GM12865 (cell line): ENCODE measurements at regions not wholly inside any gene's neighbourhood (a gene's known extent, or its start where the extent isn't known, plus 50 kb on each side); places are given as distances from the start of the nearest gene placed in this dataset.

ENCODE experiments used
- DNase-seq: peaks from one replicate; pipeline ENCODE4 v3.0.0; 2010; ENCODE audit warnings: low read depth
- H3K4me3 ChIP-seq: 2 replicates; pipeline ENCODE4 v1.5.1; 2011; ENCODE audit warnings: mild to moderate bottlenecking, low read depth, low read length, control low read depth
- TF ChIP-seq, protein P1 (sequence below): IDR thresholded peaks from 2 replicates; pipeline ENCODE4 v1.5.1; 2011; ENCODE audit warnings: low read length, control low read depth, low read depth, inconsistent platforms; ENCODE audit not compliant: insufficient read depth; ENCODE audit errors: missing control alignments

DNA sequence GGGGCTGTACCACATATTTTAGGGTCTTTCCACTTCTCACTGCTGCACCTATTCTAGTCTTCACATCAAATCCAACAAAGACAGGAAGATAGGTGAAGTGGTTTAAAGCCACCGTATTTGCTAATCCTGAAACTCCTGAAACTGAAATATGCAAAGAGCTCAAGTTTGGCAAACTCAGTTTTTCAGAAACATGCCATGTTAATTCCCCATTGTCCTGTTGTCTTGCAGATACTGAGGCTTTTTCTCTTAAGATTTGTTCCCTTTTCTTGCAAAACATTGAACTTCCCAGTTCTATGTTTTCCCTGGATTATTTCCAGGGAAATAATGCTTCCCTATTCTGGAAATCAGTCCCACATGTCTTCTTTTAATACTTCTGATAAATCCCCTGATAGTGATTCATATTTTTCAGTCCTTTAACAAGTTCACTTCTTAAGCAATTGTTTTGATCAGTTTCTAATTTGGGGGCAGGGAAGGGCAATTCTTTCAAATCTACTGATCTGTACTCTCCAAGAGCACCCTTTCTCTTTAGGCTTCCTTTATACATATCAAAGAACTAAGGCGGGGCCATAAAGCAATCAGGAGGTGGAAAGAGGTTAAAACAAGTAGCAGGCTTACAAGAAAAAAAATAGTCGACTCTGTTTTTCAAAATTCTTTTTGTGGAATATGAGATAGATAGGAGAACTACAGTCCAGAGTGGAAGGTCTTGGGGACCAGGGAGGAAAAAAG is 648.5 kb downstream of the BNC2 start:
- no peak overlapping the region for H3K4me3 ChIP-seq
- TF ChIP-seq, protein P1, sequence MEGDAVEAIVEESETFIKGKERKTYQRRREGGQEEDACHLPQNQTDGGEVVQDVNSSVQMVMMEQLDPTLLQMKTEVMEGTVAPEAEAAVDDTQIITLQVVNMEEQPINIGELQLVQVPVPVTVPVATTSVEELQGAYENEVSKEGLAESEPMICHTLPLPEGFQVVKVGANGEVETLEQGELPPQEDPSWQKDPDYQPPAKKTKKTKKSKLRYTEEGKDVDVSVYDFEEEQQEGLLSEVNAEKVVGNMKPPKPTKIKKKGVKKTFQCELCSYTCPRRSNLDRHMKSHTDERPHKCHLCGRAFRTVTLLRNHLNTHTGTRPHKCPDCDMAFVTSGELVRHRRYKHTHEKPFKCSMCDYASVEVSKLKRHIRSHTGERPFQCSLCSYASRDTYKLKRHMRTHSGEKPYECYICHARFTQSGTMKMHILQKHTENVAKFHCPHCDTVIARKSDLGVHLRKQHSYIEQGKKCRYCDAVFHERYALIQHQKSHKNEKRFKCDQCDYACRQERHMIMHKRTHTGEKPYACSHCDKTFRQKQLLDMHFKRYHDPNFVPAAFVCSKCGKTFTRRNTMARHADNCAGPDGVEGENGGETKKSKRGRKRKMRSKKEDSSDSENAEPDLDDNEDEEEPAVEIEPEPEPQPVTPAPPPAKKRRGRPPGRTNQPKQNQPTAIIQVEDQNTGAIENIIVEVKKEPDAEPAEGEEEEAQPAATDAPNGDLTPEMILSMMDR, result no peak
- DNase-seq, result peak; percentile 68

DNA sequence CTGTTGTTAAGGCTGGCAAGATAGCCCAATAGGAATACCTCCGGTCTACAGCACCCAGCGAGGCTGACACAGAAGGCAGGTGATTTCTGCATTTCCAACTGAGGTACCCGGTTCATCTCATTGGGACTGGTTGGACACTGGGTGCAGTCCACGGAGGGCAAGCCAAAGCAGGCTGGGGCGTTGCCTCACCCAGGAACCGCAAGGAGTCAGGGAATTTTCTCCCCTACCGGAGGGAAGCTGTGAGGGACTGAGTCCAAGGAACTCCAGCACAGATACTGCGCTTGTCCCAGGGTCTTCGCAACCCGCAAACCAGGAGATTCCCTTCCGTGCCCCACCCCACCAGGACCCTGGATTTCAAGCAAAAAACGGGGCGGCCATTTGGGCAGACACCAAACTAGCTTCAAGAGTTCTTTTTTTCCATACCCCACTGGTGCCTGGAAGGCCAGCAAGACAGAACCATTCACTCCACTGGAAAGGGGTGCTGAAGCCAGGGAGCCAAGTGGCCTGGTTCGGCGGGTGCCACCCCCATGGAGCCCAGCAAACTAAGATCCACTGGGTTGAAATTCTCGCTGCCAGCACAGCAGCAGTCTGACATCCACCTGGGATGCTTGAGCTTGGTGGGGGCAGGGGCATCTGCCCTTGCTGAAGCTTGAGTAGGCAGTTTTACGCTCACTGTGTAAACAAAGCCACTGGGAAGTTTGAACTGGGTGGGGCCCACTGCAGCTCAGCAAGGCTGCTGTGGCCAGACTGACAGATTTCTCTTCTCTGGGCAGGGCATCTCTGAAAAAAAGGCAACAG is 647.2 kb downstream of the BNC2 start:
- TF ChIP-seq, protein P1, result no peak
- no peak for DNase-seq

GRCh38 chr9:16230731-16231130 is 639.7 kb downstream of the BNC2 start:
- TF ChIP-seq, protein P1, result no peak
- DNase-seq, result no peak
- no peak overlapping the region for H3K4me3 ChIP-seq

More for the DNA sequence above, 647.2 kb downstream of the BNC2 start:
- no peak overlapping the region for H3K4me3 ChIP-seq

GRCh38 chr9:16236311-16236710 is 634.2 kb downstream of the BNC2 start:
- no peak overlapping the region for H3K4me3 ChIP-seq
- DNase-seq, result no peak
- TF ChIP-seq, protein P1, result no peak

DNA sequence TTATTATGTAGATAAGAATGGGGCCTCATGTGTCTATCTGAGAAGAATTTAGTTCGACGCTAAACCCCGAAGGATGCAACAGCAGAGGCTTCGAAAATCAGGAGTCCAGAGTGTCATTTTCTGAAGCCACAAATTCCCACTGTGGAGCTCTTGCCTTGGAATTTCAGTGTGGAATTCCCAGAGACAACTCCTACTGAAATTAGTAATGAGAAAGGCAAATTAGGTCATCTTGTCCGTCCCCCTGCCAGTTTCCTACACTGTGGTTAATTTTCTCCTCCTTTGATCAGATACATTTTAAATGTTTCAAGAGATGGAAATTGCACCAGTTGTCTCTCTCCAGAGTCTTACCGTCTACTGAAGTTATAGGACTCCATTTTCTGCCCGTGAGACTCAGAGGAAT is 633.6 kb downstream of the BNC2 start:
- H3K4me3 ChIP-seq, result no peak overlapping the region
- TF ChIP-seq, protein P1, result no peak
- no peak for DNase-seq

- DNase-seq, result no peak
- TF ChIP-seq, protein P1, result no peak
- H3K4me3 ChIP-seq, result no peak overlapping the region
Measured at GRCh38 chr9:16238623-16239138, 631.8 kb downstream of the BNC2 start.

DNA sequence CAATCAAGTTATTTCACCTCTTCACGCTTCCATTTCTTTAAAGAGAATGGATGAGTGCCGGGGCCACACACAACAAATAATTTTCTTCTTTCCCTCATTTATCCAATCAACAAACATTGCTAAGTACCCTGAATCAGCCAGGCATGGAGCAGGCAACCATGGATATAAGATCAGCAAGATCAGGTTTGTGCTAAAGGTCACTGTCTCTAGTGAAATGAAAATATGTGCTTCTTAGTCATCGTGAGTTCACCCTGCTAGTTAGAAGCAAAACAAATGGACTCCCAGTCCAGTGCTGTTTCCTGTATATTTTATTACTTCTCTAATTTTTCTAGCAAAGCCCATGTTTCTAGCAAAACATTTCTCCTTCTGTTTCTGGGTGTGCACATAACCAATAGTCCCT is 629.2 kb downstream of the BNC2 start:
- TF ChIP-seq, protein P1, result no peak
- H3K4me3 ChIP-seq, result no peak overlapping the region
- no peak for DNase-seq
